Right hindlimb (tissue), 1 donor: ENCODE measurements at regions not wholly inside any gene's neighbourhood (a gene's known extent, or its start where the extent isn't known, plus 50 kb on each side); places are given as distances from the start of the nearest gene placed in this dataset.
A peak's percentile ranks its signal among the peaks of the same experiment; 100 is the strongest.
"Not testable (repeated sequence)": the region's sequence is repeated elsewhere in the genome, so short reads cannot be mapped to it uniquely, and the experiment has no call there.

Experiments used
- DNase-seq: peaks from one replicate; pipeline ENCODE4 v3.0.0-alpha.2; 2018

- no peak for DNase-seq
Measured at GRCh38 chr15:96586901-96587300, 256.4 kb downstream of the NR2F2 start.

DNA sequence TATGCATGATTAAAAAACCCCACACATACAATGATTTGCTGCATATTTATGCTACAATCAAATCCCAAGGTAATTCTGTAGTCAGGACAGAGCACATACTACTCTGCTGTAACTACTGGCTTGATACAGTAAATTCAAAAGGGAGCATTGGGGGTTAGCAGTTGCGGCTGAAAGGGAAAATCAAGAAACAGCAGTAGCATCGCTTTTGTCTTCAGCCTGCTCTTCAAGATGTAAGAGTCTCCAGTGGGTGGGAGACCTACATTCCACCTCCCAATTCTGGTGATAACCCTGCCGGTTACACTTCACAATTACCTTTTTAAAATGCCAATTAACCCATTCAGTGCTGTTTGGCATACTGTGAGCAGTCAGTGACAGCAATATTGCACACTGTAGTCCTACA, 259.4 kb downstream of the NR2F2 start:
- DNase-seq = no peak

DNA sequence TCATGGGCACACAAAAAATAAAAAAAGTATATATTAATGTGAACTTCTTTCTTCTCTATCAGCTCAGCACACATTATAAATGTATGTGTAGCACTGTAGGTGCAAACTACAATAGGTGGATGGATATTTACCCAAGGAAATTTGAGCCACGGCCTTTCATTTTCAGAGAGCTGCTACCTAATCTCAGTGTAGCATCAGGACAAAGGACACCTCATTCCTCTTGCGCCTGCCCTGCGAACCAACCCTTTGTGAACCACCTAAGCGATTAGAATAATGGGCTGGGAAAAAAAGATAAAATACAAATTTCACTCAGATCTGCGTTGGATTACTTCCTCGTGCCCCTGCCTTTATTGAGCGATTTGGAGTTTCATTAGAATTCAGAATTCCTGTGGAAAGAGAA, 263.2 kb downstream of the NR2F2 start:
- no peak for DNase-seq

GRCh38 chr15:96595951-96596350, 265.5 kb downstream of the NR2F2 start:
- no peak for DNase-seq

DNA sequence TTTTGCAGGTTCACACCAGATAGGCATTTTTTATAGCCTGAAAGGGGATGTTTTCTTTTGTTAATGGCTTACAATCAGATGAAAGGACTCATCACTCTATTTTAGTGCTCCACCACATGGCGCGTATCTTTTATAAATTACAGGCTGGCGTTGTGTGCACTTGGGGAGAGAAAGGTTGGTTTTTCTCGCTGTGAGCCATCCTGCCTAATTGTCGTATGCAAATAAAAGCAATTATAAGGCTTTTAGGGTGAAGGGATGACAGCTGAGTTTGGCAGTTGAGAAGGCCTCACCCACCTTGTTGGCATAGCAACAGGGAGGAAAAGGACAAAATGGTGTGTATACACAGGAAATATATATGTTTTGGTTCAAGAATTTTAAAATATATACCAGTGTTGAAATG, 268.0 kb downstream of the NR2F2 start:
- DNase-seq = no peak

GRCh38 chr15:96599268-96599667, 268.8 kb downstream of the NR2F2 start:
- DNase-seq = no peak

DNA sequence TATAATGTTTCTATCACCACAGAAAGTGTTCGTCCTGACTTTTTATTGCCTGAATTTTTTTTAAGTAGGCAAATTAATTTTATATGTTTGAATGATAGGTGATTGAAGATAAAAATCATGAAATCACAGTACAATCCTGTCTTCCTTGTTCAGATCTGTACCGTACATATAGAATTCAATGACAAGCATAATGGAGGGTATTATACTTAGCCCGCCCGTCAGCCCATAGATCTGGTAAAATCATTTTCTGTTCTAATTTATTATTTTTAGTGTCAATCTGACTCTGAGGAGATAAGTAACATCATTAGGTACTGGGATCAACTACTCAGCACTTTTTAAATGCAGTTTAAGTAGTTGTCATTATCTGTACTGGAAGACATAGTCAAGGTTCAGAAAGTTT, 269.9 kb downstream of the NR2F2 start:
- no peak for DNase-seq

- DNase-seq = no peak
Measured at GRCh38 chr15:96606617-96607016, 276.1 kb downstream of the NR2F2 start.

- DNase-seq = no peak
Measured at GRCh38 chr15:96610757-96611156, 280.3 kb downstream of the NR2F2 start.

DNA sequence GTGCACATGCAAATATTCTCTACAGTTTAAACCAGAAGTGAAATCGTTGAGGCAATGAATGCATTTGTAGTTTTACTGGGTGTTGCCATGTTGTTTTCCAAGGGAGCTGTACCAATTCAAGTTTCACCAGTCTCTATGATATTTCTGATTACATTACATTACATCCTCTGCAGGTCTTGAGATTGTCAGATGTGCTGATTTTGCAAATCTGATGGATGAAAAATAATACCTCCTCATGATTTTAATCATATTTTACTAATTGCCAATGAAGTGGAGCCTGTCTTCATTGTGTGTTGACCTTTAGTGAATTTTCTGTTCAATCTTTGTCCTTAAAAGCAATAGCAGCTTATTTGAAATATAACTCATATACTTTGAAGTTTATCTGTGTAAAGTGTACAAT, 282.4 kb downstream of the NR2F2 start:
- no peak for DNase-seq

GRCh38 chr15:96619174-96619573, 288.7 kb downstream of the NR2F2 start:
- DNase-seq = no peak

- DNase-seq = no peak
Measured at GRCh38 chr15:96622714-96623113, 292.2 kb downstream of the NR2F2 start.

GRCh38 chr15:96625256-96625655, 294.8 kb downstream of the NR2F2 start:
- peak; percentile 39 for DNase-seq

- DNase-seq = peak; percentile 20
Measured at GRCh38 chr15:96627031-96627568, 296.6 kb downstream of the NR2F2 start.

- DNase-seq = peak; percentile 42
Measured at GRCh38 chr15:96629511-96629910, 299.0 kb downstream of the NR2F2 start.

DNA sequence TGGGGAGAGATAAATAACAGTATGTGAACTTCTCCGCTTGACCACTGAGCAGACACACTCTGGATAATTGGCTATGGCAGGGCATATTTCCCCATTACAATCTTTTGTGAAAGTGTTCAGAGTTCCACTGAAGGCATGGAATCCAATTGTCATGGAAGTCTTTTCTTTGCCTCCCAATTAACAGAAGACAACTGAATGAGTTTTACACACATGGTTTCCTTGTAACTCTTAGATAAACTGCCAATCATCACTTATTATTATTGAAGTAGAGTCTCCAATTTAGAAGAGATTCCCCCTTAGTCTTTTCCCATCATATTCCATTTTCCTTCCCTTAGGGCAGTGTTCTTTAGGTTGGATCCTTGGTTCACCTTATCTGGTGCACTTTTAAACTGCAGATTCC, 308.3 kb downstream of the NR2F2 start:
- no peak for DNase-seq

DNA sequence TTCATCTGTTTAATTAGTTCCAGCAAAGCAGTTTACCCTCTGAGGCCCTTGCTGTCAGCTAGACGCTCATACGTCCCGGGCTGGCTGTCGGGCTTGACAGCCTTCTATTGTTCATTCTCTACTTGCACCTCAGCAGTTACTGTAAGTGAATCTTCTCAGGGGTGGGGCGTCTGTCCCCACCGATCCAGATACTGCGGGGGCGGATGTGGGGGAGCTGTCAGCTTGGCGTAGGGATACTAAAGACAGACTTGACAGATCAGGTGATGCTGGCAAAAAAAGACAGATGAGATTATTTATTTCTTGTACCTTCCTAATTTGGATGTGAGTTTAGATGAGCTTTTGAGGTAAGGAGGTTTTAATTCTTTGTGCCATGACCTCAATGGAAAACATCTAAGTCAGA, 315.3 kb downstream of the NR2F2 start:
- DNase-seq = no peak

GRCh38 chr15:96648866-96649265, 318.4 kb downstream of the NR2F2 start:
- no peak for DNase-seq

DNA sequence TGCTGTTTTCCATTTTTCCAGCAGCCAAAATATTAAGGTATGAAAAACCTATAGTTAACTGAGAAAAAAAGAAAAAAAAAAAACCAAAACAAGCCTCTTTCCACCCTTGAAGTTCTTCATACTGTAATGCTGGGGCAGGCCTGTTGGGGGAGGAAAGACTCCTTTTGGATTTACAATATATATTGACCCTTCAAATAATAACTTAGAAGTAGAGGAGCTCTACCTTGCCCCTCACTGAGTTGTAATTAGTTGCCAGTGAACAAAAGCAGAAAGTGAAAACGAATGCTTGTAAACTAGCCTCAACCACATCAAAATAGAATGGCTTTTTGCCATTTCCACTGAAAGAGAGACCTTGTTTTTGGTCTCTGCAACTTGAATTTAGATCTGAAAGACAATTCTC, 326.6 kb downstream of the NR2F2 start:
- no peak for DNase-seq

- not testable (repeated sequence) for DNase-seq
Measured at GRCh38 chr15:96666979-96667378, 336.5 kb downstream of the NR2F2 start.

GRCh38 chr15:96670389-96670788, 339.9 kb downstream of the NR2F2 start:
- no peak for DNase-seq

DNA sequence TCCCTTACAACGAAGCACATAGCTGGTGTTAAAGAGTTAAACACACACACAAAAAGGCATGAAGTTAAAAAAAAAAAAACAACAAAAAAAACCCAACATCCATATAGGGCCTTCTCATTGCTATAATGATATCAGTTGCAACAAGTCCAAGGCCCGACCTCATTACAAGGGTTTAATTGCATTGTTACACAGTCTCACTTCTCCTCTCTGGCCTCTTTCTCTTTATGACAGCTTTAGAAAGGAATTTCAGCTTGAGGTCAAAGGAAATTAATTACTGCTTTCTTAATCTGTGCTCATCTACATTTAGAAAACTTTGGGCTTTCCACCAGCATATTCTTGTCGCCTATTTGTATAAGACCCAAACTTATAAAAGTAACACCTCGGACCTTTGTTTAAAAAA, 342.1 kb downstream of the NR2F2 start:
- DNase-seq = no peak

GRCh38 chr15:96678386-96678785, 347.9 kb downstream of the NR2F2 start:
- no peak for DNase-seq

DNA sequence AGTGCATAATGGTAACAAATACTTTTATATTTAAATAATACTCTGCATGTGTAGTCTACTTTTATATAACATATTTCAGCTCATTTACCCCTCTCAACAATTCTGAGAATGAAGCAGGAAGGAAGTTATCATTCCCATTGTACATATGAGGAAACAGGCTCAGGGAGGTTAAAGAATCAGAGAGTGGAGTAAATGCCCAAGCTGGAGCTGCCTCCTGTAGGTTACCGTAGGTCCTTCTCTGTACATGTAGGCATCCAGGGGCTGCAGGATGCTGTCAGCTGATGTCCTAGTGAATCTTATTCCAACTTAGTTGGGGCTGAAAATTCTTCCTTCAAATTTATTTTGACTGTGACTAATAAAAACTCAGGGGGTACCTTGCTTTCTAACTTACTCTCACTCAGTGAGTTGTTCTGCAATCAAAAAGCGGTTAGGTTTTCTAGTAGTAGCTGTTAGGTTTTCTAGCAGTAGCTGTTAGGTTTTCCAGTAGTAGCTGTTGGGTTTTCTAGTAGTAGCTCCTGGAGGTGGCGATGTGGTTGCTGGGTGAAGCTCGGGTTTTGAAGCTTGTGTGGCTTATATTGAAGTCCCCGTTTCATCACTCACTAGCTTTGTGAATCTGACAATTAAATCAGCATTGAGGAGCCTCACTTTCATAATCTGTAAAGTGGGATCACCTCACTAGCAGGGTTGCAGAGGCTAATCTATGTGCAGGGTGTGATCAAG, 357.0 kb downstream of the NR2F2 start:
- DNase-seq = no peak

DNA sequence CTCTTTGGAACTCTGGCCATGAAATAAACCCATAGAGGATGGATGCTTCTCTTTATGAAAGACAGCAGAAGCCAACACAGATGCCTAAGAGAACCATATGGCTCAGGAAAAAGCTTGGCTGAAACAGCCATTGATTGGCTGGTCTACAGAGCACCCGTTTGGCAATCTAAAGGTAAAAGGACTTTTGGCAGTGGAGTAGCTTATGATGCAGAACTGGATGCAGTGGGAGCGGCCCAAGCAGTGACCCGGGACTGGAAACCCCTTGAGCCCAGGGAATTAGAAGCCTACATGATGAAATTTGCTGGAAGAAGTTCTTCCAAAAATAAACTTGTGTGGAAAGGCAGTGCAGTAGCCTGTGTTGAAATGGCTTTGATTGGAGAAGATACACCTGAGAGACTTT, 360.2 kb downstream of the NR2F2 start:
- DNase-seq = no peak
